ENCODE measurements at regions not wholly inside any gene's neighbourhood (a gene's known extent, or its start where the extent isn't known, plus 50 kb on each side); places are given as distances from the start of the nearest gene placed in this dataset.

DNA sequence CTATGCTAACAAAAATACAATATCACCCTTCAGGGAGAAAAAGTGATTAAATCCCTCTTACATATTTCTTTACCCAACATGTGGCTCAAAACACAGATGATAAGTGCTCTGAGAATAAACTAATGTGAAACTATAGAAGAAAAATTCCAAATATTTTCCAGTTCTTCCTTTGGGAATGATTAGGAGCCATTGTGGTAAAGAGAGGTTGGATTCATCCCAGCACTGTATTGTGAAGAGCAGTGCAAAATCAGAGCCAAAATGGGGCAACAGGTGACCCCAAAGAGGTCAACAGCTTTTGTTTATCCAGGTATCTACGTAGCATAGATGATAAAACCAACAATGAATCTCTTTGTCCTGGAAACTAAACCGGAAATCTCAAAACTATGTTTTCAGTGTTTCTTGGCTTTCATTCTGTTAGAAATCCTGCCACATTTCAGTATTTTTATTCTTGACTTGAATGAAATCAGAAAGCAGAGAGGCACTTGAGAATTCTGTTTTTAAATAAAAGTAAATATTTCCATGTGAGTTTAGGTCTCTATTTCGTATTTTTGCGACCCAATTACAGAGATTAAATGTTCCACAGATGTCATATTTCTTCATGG is 120.4 kb upstream of the FST start:
- no peak for DNase-seq (ENCODE audit: extremely low read depth, low read depth)

- DNase-seq (ENCODE audit: extremely low read depth, low read depth): no peak
Observed at GRCh38 chr5:53360811-53361210, 119.6 kb upstream of the FST start.

GRCh38 chr5:53361708-53362107 is 118.7 kb upstream of the FST start:
- DNase-seq (ENCODE audit: extremely low read depth, low read depth): no peak

DNA sequence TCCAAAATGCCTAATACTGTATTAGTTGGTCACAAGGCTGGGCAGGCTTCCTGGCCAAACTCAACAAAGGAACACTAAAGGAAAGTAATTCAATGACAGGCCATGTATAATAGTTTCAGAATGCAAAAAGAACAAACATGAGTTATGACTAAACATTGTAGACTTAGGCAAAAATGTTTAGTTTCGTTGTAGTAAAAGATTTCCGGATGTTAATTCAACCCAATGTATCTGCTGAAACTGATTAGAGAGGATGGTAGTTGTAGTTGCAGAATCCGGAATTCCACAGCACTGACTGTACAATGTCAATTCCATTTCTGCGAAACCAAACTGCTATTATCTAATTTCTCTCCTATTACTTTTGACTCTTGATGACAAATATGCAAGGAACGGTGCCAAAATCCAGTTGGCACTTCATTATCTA is 117.9 kb upstream of the FST start:
- peak; percentile 93 for DNase-seq (ENCODE audit: extremely low read depth, low read depth)

DNA sequence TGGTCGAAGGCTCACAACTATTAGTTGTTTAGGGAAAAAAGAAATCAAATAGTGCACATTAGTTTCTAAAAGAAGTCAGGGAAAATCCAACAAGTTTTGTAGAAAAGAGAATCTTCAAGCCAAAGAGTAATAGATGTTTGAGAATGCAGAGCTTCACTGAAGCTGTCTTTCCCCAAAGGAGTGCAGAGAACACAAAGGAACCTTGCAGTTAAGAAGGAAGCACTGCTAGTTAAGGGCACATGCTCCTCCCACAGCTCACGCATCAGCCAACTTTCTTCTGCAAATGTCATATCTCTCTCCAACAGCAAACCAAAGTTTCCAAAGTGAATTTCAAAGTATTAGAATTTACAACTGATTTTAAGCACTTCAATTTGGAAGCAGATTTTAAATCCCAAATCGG is 116.4 kb upstream of the FST start:
- DNase-seq (ENCODE audit: extremely low read depth, low read depth): no peak

- DNase-seq (ENCODE audit: extremely low read depth, low read depth): no peak
Observed at GRCh38 chr5:53366245-53366644, 114.2 kb upstream of the FST start.

DNA sequence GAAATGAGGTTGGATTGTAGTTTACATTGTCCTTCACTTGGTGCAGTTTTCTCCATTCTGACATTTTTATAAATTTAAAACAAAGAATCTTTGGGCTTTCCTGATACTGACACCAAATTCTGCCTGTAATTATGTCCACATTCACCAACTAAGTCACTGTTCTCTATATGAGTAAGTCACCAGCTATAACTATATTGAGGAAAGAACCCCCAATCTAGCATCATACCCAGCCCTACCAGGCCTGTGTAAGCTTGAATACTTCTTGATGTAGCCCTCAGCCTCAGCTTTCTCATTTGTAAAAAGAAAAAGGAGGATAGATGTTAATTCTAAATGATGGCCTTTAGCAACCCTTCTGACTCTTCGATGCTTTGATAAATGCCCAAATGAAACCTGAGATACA is 112.7 kb upstream of the FST start:
- no peak for DNase-seq (ENCODE audit: extremely low read depth, low read depth)

DNA sequence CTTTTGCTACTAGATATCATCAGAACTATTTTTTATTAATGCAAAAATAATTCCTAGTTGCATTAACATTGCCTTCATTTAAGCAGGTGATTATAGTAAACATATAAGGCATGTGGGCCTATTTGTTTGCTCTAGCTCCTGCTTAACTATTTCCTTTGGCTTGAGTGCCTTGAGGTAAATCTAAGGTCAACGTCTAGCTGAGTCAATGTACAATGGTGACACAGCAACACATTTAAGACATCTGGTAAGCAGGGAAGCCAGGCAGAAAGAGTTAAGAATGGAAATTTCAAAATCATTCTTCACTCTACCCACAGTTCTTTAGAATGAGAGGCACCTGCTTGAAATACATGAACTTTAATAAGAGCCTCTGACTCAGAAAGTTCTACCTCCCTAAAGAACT is 111.9 kb upstream of the FST start:
- DNase-seq (ENCODE audit: extremely low read depth, low read depth): peak; percentile 91

DNA sequence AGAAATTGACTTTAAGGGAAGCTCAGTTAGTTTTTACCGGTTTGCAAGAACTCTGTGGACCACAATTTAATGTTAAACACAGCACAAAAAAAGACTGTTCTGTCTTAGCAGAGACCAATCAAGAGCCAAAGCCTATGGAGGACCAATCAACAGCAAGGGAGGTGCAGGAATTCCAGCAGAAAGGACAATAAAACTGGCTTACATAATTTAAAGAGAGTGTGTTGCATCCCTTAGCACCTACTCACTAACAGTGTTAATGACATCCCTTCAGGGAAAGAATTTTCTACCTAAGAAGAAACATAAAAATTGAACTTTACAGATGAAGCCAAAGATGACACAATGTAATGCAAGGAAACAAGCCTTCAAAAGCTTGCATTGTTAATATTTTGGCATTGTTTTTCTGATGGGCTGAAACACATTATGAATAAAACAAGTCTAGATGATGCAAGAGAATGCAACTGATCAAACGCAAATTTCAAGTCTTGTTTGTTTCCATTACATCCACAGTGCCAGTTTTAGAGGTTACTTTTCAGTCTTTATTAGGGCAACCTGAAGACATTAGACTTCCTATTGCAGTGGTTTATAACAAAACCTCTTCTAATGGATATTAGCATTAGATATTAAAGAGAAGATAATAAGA is 111.3 kb upstream of the FST start:
- DNase-seq (ENCODE audit: extremely low read depth, low read depth): peak; percentile 98

DNA sequence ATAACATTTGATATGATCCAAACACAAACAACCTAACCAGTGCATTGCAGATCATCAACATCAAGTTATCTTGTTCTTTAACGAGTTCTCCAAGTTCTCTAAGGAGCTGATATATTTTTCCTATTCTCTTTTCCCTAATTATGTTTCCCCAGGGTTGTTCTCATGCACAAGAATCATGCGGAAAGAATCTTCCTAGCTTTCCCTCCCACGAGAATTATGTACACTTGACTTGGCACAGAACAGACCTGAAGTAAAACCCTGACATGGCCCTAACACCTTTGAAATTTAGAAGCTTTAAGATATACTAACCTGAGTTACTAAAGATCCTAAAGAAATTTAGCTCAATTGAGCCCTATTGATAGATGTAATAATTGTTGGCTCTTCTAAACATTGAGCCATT is 110.7 kb upstream of the FST start:
- DNase-seq (ENCODE audit: extremely low read depth, low read depth): peak; percentile 85

GRCh38 chr5:53373451-53374158 is 106.8 kb upstream of the FST start:
- DNase-seq (ENCODE audit: extremely low read depth, low read depth): no peak

GRCh38 chr5:53376853-53377252 is 103.6 kb upstream of the FST start:
- no peak for DNase-seq (ENCODE audit: extremely low read depth, low read depth)

DNA sequence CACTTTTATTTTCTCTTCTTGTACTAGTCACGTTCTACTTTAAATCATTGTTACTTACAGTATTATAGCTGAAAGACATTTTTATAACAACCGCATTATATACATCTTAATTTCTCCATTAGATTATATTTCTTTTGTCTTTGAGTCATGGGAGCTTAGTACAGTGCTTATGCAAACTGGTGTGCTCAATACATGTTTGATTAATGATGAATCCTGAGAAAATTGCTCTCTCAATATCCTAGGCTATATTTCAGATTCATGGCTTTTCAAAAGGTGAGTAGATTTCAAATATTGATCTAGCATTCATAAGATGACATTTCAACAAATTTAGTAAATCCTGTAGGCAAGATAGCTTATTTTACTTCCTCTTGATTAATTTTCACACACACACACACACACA is 102.2 kb upstream of the FST start:
- DNase-seq (ENCODE audit: extremely low read depth, low read depth): no peak

GRCh38 chr5:53378590-53379247 is 101.7 kb upstream of the FST start:
- DNase-seq (ENCODE audit: extremely low read depth, low read depth): no peak

- no peak for DNase-seq (ENCODE audit: extremely low read depth, low read depth)
Observed at GRCh38 chr5:53386341-53386740, 94.1 kb upstream of the FST start.

DNA sequence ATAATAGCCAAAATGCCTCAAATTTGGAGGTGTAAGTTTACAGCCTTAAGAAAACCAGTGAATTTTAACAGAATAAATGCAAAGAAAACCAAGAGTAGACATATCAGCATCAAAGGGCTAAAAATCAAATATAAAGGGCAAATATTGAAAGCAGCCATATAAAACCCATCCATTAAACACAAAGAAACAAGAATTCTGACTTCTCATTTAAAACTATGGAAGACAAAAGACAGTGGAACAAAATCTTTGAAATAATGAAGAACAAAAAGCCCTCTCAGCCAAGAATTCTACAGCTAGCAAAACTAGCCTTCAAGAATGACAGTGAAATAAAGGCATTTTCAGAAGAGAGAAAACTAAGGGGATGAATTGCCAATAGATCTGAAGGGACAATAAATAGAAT is 91.3 kb upstream of the FST start:
- no peak for DNase-seq (ENCODE audit: extremely low read depth, low read depth)

- no peak for DNase-seq (ENCODE audit: extremely low read depth, low read depth)
Observed at GRCh38 chr5:53392073-53392472, 88.4 kb upstream of the FST start.

DNA sequence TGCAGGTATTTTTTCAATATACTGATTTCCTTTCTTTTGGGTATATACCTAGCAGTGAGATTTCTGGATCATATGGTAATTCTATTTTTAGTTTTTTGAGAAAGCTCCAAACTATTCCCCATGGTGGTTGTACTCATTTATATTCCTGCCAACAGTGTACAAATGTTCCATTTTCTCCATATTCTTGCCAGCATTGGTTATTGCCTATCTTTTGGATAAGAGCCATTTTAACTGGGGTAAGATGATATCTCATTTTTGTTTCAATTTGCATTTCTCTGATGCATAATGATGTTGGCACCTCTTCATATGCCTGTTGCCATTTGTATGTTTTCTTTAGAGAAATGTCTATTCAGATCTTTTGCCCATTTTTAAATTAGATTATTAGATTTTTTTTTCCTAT is 85.6 kb upstream of the FST start:
- DNase-seq (ENCODE audit: extremely low read depth, low read depth): no peak

DNA sequence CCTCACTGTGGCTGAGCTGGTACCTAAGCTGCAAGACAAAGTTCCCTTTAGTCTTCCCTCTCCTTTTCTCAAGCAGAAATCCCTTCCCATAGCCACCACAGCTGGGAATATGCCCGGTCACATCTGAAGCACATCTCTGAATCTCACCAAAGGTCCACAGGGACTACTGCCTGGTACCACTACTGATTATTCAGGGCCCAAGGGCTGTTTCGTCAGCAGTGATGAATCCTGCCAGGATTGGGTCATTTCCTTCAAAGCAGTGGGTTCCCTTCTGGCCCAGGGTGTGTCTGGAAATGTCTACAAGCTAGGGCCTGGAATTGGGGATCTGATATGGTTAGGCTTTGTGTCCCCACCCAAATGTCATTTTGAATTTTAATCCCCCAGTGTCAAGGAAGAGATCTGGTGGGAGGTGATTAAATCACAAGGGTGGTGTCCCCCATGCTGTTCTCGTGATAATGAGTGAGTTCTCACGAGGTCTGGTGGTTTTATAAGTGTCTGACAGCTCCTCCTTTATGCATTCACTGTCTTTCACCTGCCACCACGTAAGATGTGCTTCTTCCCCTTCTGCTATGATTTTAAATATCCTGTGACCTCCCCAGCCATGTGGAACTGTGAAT is 83.2 kb upstream of the FST start:
- no peak for DNase-seq (ENCODE audit: extremely low read depth, low read depth)

- DNase-seq (ENCODE audit: extremely low read depth, low read depth): no peak
Observed at GRCh38 chr5:53397845-53398244, 82.6 kb upstream of the FST start.

GRCh38 chr5:53399926-53400697 is 80.3 kb upstream of the FST start:
- DNase-seq (ENCODE audit: extremely low read depth, low read depth): no peak

Measured in NCI-H460 (cell line).